C4-2B (cell line): ENCODE measurements at regions not wholly inside any gene's neighbourhood (a gene's known extent, or its start where the extent isn't known, plus 50 kb on each side); places are given as distances from the start of the nearest gene placed in this dataset.

Source experiments
- H3K27ac ChIP-seq: fragments of 450-650 bp; 2 replicates; pipeline ENCODE4 v1.5.1; 2017
- CTCF ChIP-seq: fragments of 450-650 bp; conservative IDR thresholded peaks from 2 replicates; pipeline ENCODE4 v1.5.1; 2017; ENCODE audit warnings: mild to moderate bottlenecking
- ZFX ChIP-seq: fragments of 450-650 bp; IDR thresholded peaks from 2 replicates; pipeline ENCODE4 v1.6.1; 2017

- TF ChIP-seq ZFX = no peak
- no peak overlapping the region for H3K27ac ChIP-seq
Measured at GRCh38 chr14:44649061-44649460, 142.0 kb upstream of the FSCB start.

- no peak overlapping the region for H3K27ac ChIP-seq
- TF ChIP-seq ZFX (no peak), CTCF (no peak)
Measured at GRCh38 chr14:44640416-44640815, 133.3 kb upstream of the FSCB start.

GRCh38 chr14:44639781-44640385 lies 132.8 kb upstream of the FSCB start:
- no peak for TF ChIP-seq ZFX
- no peak for TF ChIP-seq CTCF
- no peak overlapping the region for H3K27ac ChIP-seq

- H3K27ac ChIP-seq = no peak overlapping the region
- TF ChIP-seq CTCF = no peak
- TF ChIP-seq ZFX = no peak
Measured at GRCh38 chr14:44634692-44635091, 127.6 kb upstream of the FSCB start.

GRCh38 chr14:44626423-44626822 lies 119.3 kb upstream of the FSCB start:
- TF ChIP-seq CTCF (no peak), ZFX (no peak)
- no peak overlapping the region for H3K27ac ChIP-seq

- no peak overlapping the region for H3K27ac ChIP-seq
- TF ChIP-seq ZFX = no peak
Measured at GRCh38 chr14:44625098-44625497, 118.0 kb upstream of the FSCB start.

GRCh38 chr14:44620121-44621019 lies 113.3 kb upstream of the FSCB start:
- TF ChIP-seq CTCF (no peak), ZFX (no peak)
- no peak overlapping the region for H3K27ac ChIP-seq

GRCh38 chr14:44616204-44616603 lies 109.1 kb upstream of the FSCB start:
- TF ChIP-seq ZFX (no peak), CTCF (no peak)
- no peak overlapping the region for H3K27ac ChIP-seq
